Left lung (tissue), 4 donors: ENCODE measurements at regions not wholly inside any gene's neighbourhood (a gene's known extent, or its start where the extent isn't known, plus 50 kb on each side); places are given as distances from the start of the nearest gene placed in this dataset.

ENCODE experiments used
- ATAC-seq: fragments of 200-7000 bp; cut with Tn5 transposase; one replicate; pipeline ENCODE4 v1.9.1; 2020; ENCODE audit warnings: moderate library complexity
- DNase-seq, 4 donors: peaks; one replicate each; pipeline ENCODE4 v3.0.0-alpha.2; 2013 to 2020
- H3K27ac ChIP-seq, 2 donors: fragments of 200-600 bp; sonication (generic) in 1 of 2; one replicate each; pipeline versions ENCODE4 v1.5.0 to v1.8.0; 2020 to 2021
- H3K27me3 ChIP-seq, 2 donors: fragments of 200-600 bp; sonication (generic) in 1 of 2; one replicate each; pipeline versions ENCODE4 v1.5.0 to v1.8.0; 2020 to 2021
- H3K36me3 ChIP-seq, 2 donors: fragments of 200-600 bp; sonication (generic) in 1 of 2; one replicate each; pipeline versions ENCODE4 v1.5.0 to v1.8.0; 2020 to 2021
- H3K4me1 ChIP-seq, 2 donors: fragments of 200-600 bp; one replicate each; pipeline ENCODE4 v1.8.0; 2021
- H3K4me3 ChIP-seq, 2 donors: fragments of 200-600 bp; sonication (generic) in 1 of 2; one replicate each; pipeline versions ENCODE4 v1.5.0 to v1.8.0; 2020 to 2021; ENCODE audit warnings: mild to moderate bottlenecking in 1 of 2
- H3K9me3 ChIP-seq, 2 donors: fragments of 200-600 bp; sonication (generic) in 1 of 2; one replicate each; pipeline versions ENCODE4 v1.5.0 to v1.8.0; 2020 to 2021
- CTCF ChIP-seq, 2 donors: fragments of 200-600 bp; sonication (generic) in 1 of 2; IDR thresholded peaks; one replicate each; pipeline versions ENCODE4 v1.5.0 to v1.8.0; 2021; ENCODE audit warnings: antibody characterized with exemption in 2 of 2
- intact Hi-C, 2 donors: fragments of 100-400 bp; cut with DNase I; formaldehyde crosslinking; loops; one replicate each; pipeline versions ENCODE4 v1.11.2 to v1.14.2; 2022
- donor health status: DM: no; HTN: yes; CAD: no.
- donor health status: DM: no; HTN: no; CAD: no.

GRCh38 chr3:15889936-15890335 is 92.2 kb upstream of the ANKRD28 start:
- DNase-seq (no peak), ATAC-seq (no peak)
- no peak overlapping the region for H3K27ac ChIP-seq
- H3K36me3 ChIP-seq = no peaks in the 10 kb centered on the region
- H3K4me3 ChIP-seq = no peak overlapping the region
- H3K4me1 ChIP-seq = no peaks in the 10 kb centered on the region
- H3K27me3 ChIP-seq = no peaks in the 10 kb centered on the region
- H3K9me3 ChIP-seq = peaks cover 0 to 2% of the 10 kb centered on the region in 2 donors
- TF ChIP-seq CTCF (IDR thresholded peaks at IDR 0.05) = no peak
- intact Hi-C loops = no loop called here

- no peak for TF ChIP-seq CTCF (IDR thresholded peaks at IDR 0.05)
- H3K4me1 ChIP-seq = no peaks in the 10 kb centered on the region
- H3K36me3 ChIP-seq = no peaks in the 10 kb centered on the region
- DNase-seq (no peak), ATAC-seq (peak; percentile 16)
- H3K4me3 ChIP-seq = no peak overlapping the region
- peaks cover 0 to 7% of the 10 kb centered on the region in 2 donors for H3K9me3 ChIP-seq
- no peak overlapping the region for H3K27ac ChIP-seq
- intact Hi-C loops = no loop called here
- no peaks in the 10 kb centered on the region for H3K27me3 ChIP-seq
Measured at GRCh38 chr3:15892311-15893227, 94.8 kb upstream of the ANKRD28 start.

- no peaks in the 10 kb centered on the region for H3K4me1 ChIP-seq
- DNase-seq (no peak), ATAC-seq (no peak)
- no peaks in the 10 kb centered on the region for H3K27me3 ChIP-seq
- H3K9me3 ChIP-seq = peaks cover 0 to 7% of the 10 kb centered on the region in 2 donors
- intact Hi-C loops = no loop called here
- no peak overlapping the region for H3K4me3 ChIP-seq
- no peak for TF ChIP-seq CTCF (IDR thresholded peaks at IDR 0.05)
- no peak overlapping the region for H3K27ac ChIP-seq
- no peaks in the 10 kb centered on the region for H3K36me3 ChIP-seq
Measured at GRCh38 chr3:15894382-15894781, 96.6 kb upstream of the ANKRD28 start.

- Histone ChIP-seq H3K9me3 (peaks cover 0 to 7% of the 10 kb centered on the region in 2 donors), H3K27ac (no peak overlapping the region), H3K36me3 (no peaks in the 10 kb centered on the region), H3K27me3 (no peaks in the 10 kb centered on the region), H3K4me3 (no peak overlapping the region), H3K4me1 (no peaks in the 10 kb centered on the region)
- no peak for DNase-seq
- ATAC-seq = no peak
- TF ChIP-seq CTCF (IDR thresholded peaks at IDR 0.05) = no peak
- intact Hi-C loops = no loop called here
Measured at GRCh38 chr3:15896500-15896899, 98.7 kb upstream of the ANKRD28 start.

- Histone ChIP-seq H3K27ac (no peak overlapping the region), H3K4me1 (no peaks in the 10 kb centered on the region), H3K4me3 (no peak overlapping the region), H3K9me3 (peaks cover 0 to 7% of the 10 kb centered on the region in 2 donors), H3K27me3 (no peaks in the 10 kb centered on the region), H3K36me3 (no peaks in the 10 kb centered on the region)
- DNase-seq (no peak), ATAC-seq (no peak)
- TF ChIP-seq CTCF (IDR thresholded peaks at IDR 0.05) = no peak
- intact Hi-C loops = no loop called here
Measured at GRCh38 chr3:15899388-15899787, 101.6 kb upstream of the ANKRD28 start.
